OCI-LY3 (cell line): ENCODE measurements at regions not wholly inside any gene's neighbourhood (a gene's known extent, or its start where the extent isn't known, plus 50 kb on each side); places are given as distances from the start of the nearest gene placed in this dataset.
"Not testable (repeated sequence)": the region's sequence is repeated elsewhere in the genome, so short reads cannot be mapped to it uniquely, and the experiment has no call there.

Source experiments
- H2AFZ ChIP-seq: fragments of 200-600, 300-600 bp; shearing (Covaris generic); 2 replicates; pipeline ENCODE4 v1.6.0; 2014; ENCODE audit warnings: antibody characterized with exemption, low read depth, low read length
- H3K27ac ChIP-seq: fragments of 200-600, 300-600 bp; sonication (generic); 2 replicates; pipeline ENCODE4 v1.5.1; 2014; ENCODE audit warnings: mild to moderate bottlenecking, low read length, moderate library complexity, mixed read lengths
- H3K27me3 ChIP-seq: fragments of 200-600, 300-600 bp; sonication (generic); 2 replicates; pipeline ENCODE4 v1.6.1; 2014; ENCODE audit warnings: low read depth, low read length, mixed read lengths
- H3K36me3 ChIP-seq: fragments of 200-600, 300-600 bp; sonication (generic); replicated peaks from 2 replicates; pipeline ENCODE3; 2014; ENCODE audit warnings: low read depth, low read length, mixed read lengths
- H3K4me1 ChIP-seq: fragments of 300-600, 200-600 bp; sonication (generic); 2 replicates; pipeline ENCODE4 v1.6.1; 2014; ENCODE audit warnings: low read length, mixed read lengths
- H3K4me2 ChIP-seq: fragments of 200-600, 300-600 bp; sonication (generic); 2 replicates; pipeline ENCODE4 v1.6.1; 2014; ENCODE audit warnings: low read length, mixed read lengths
- H3K4me3 ChIP-seq: fragments of 300-600, 200-600 bp; sonication (generic); 2 replicates; pipeline ENCODE4 v1.5.1; 2014; ENCODE audit warnings: antibody characterized with exemption, mild to moderate bottlenecking, low read length, moderate library complexity
- H3K79me2 ChIP-seq: fragments of 300-600, 200-600 bp; shearing (Covaris generic); 2 replicates; pipeline ENCODE4 v1.6.1; 2014; ENCODE audit warnings: mild to moderate bottlenecking, low read length, mixed read lengths
- H3K9ac ChIP-seq: fragments of 300-600, 200-600 bp; shearing (Covaris generic); 2 replicates; pipeline ENCODE4 v1.6.0; 2014; ENCODE audit warnings: mild to moderate bottlenecking, low read length, moderate library complexity
- H3K9me3 ChIP-seq: fragments of 200-600, 300-600 bp; shearing (Covaris generic); 2 replicates; pipeline ENCODE4 v1.6.1; 2014; ENCODE audit warnings: low read length, mixed read lengths; ENCODE audit not compliant: insufficient read depth
- H4K20me1 ChIP-seq: fragments of 200-600, 300-600 bp; sonication (generic); 2 replicates; pipeline ENCODE4 v1.6.1; 2016; ENCODE audit warnings: low read length, mixed read lengths; ENCODE audit not compliant: insufficient read depth
- CTCF ChIP-seq: fragments of 200-600, 300-600 bp; sonication (generic); IDR thresholded peaks from 2 replicates; pipeline ENCODE4 v1.5.1; 2014; ENCODE audit warnings: antibody characterized with exemption, low read length, low read depth
- EZH2phosphoT487 ChIP-seq: fragments of 200-600 bp; shearing (Covaris generic); IDR thresholded peaks from 2 replicates; pipeline ENCODE4 v1.6.1; 2018; ENCODE audit warnings: antibody characterized with exemption, mixed run types, low read depth

GRCh38 chr7:135872861-135873260, 104.3 kb downstream of the MTPN start:
- peaks cover 31% of the 10 kb centered on the region for H3K27me3 ChIP-seq
- not testable (repeated sequence) for H2AFZ ChIP-seq, H3K9me3 ChIP-seq, H3K4me3 ChIP-seq, H3K4me1 ChIP-seq, H4K20me1 ChIP-seq, H3K9ac ChIP-seq, H3K27ac ChIP-seq, H3K4me2 ChIP-seq, H3K79me2 ChIP-seq, H3K36me3 ChIP-seq

GRCh38 chr7:135862586-135863340, 114.2 kb upstream of the FAM180A start:
- no peak overlapping the region for H3K4me2 ChIP-seq
- H3K27me3 ChIP-seq: no peaks in the 10 kb centered on the region
- no peak overlapping the region for H2AFZ ChIP-seq
- TF ChIP-seq EZH2phosphoT487 (no peak), CTCF (no peak)
- no peak overlapping the region for H3K4me3 ChIP-seq
- no peak overlapping the region for H3K27ac ChIP-seq
- no peaks in the 10 kb centered on the region for H3K9me3 ChIP-seq
- no peak overlapping the region for H3K9ac ChIP-seq
- H3K36me3 ChIP-seq: no peaks in the 10 kb centered on the region
- no peaks in the 10 kb centered on the region for H3K4me1 ChIP-seq
- H4K20me1 ChIP-seq: no peaks in the 10 kb centered on the region
- H3K79me2 ChIP-seq: no peaks in the 10 kb centered on the region

- H3K27me3 ChIP-seq: peaks cover 12% of the 10 kb centered on the region; the same call in 1 of the 2 replicates
- no peak overlapping the region for H3K27ac ChIP-seq
- no peak overlapping the region for H3K4me3 ChIP-seq
- no peak overlapping the region for H3K4me2 ChIP-seq
- peaks cover 5% of the 10 kb centered on the region; the same call in 1 of the 2 replicates for H3K4me1 ChIP-seq
- no peak overlapping the region for H3K9ac ChIP-seq
- no peak for TF ChIP-seq EZH2phosphoT487
- no peak for TF ChIP-seq CTCF
- H4K20me1 ChIP-seq: no peaks in the 10 kb centered on the region
- no peaks in the 10 kb centered on the region for H3K9me3 ChIP-seq
- H3K79me2 ChIP-seq: no peaks in the 10 kb centered on the region
- H2AFZ ChIP-seq: no peak overlapping the region
- no peaks in the 10 kb centered on the region for H3K36me3 ChIP-seq
Observed at GRCh38 chr7:135859538-135859937, 110.9 kb upstream of the FAM180A start.

GRCh38 chr7:135858851-135859250, 110.2 kb upstream of the FAM180A start:
- Histone ChIP-seq H3K79me2 (no peaks in the 10 kb centered on the region), H3K9ac (no peak overlapping the region), H3K9me3 (no peaks in the 10 kb centered on the region), H3K4me1 (peaks cover 5% of the 10 kb centered on the region; the same call in 1 of the 2 replicates), H3K27ac (no peak overlapping the region), H2AFZ (no peak overlapping the region), H3K36me3 (no peaks in the 10 kb centered on the region), H3K4me2 (no peak overlapping the region), H4K20me1 (no peaks in the 10 kb centered on the region), H3K27me3 (peaks cover 12% of the 10 kb centered on the region; the same call in 1 of the 2 replicates), H3K4me3 (no peak overlapping the region)
- no peak for TF ChIP-seq CTCF
- TF ChIP-seq EZH2phosphoT487: no peak
